GM23248 (cell line): ENCODE measurements at regions not wholly inside any gene's neighbourhood (a gene's known extent, or its start where the extent isn't known, plus 50 kb on each side); places are given as distances from the start of the nearest gene placed in this dataset.

Experiments used
- EZH2 ChIP-seq: fragments of 200-600 bp; sonication (generic); IDR thresholded peaks from 2 replicates; pipeline ENCODE4 v1.6.1; 2018; ENCODE audit warnings: antibody characterized with exemption, mild to moderate bottlenecking; ENCODE audit not compliant: insufficient read depth, poor library complexity, severe bottlenecking
- EZH2phosphoT487 ChIP-seq: fragments of 200-600 bp; sonication (generic); IDR thresholded peaks from 2 replicates; pipeline ENCODE4 v1.6.1; 2018; ENCODE audit warnings: antibody characterized with exemption, moderate library complexity, mild to moderate bottlenecking, low read depth; ENCODE audit not compliant: insufficient read depth

GRCh38 chrX:93428497-93428896 lies 244.9 kb downstream of the NAP1L3 start:
- TF ChIP-seq EZH2 (no peak), EZH2phosphoT487 (no peak)
